Stomach smooth muscle (tissue), 2 donors: ENCODE measurements at regions not wholly inside any gene's neighbourhood (a gene's known extent, or its start where the extent isn't known, plus 50 kb on each side); places are given as distances from the start of the nearest gene placed in this dataset.
"Not testable (repeated sequence)": the region's sequence is repeated elsewhere in the genome, so short reads cannot be mapped to it uniquely, and the experiment has no call there.

Experiments
- H3K27ac ChIP-seq: one replicate; pipeline ENCODE4 v1.7.0; 2013; ENCODE audit warnings: mild to moderate bottlenecking, low read length, inconsistent platforms
- H3K27me3 ChIP-seq, 2 donors: one replicate each; pipeline ENCODE4 v1.7.0; 2013; ENCODE audit warnings: low read length in 2 of 2; ENCODE audit not compliant: insufficient read depth in 2 of 2, control insufficient read depth in 1 of 2
- H3K36me3 ChIP-seq, 2 donors: one replicate each; pipeline ENCODE4 v1.7.0; 2013; ENCODE audit warnings: low read length in 2 of 2; ENCODE audit not compliant: control insufficient read depth in 2 of 2, insufficient read depth in 2 of 2
- H3K4me1 ChIP-seq: one replicate; pipeline ENCODE4 v1.7.0; 2013; ENCODE audit warnings: low read length; ENCODE audit not compliant: control insufficient read depth, insufficient read depth
- H3K4me3 ChIP-seq, 2 donors: one replicate each; pipeline ENCODE4 v1.7.0; 2013; ENCODE audit warnings: low read length in 2 of 2
- H3K9ac ChIP-seq, 2 donors: one replicate each; pipeline ENCODE4 v1.7.0; 2013; ENCODE audit warnings: low read length in 2 of 2, mild to moderate bottlenecking in 1 of 2
- H3K9me3 ChIP-seq, 2 donors: one replicate each; pipeline ENCODE4 v1.7.0; 2013; ENCODE audit warnings: low read length in 2 of 2; ENCODE audit not compliant: control insufficient read depth in 2 of 2
- donor health status: healthy.
- donor health status: Pancreatic carcinoma.

DNA sequence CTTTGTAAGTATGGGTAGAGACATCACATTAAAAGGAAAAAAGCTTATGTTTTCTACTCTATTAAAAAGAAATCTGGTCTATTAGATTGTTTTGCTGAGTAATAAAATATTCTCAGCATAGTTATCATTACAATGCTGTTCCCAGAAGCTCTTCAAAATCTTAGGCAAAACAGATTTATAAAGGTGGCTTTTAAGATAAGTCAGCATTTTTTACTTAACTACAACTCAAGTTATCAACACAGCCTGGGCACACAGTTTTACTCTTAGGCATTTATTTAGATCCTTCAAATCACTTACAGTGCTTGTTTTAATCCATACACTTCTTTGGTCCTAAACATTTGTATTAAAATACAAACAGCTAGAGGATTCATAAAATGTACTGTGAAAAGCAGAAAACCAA, 534.8 kb upstream of the NCAM2 start:
- H3K9ac ChIP-seq: no peak overlapping the region
- no peaks in the 10 kb centered on the region for H3K4me1 ChIP-seq
- H3K27me3 ChIP-seq: no peaks in the 10 kb centered on the region
- no peak overlapping the region for H3K27ac ChIP-seq
- no peaks in the 10 kb centered on the region for H3K36me3 ChIP-seq
- no peaks in the 10 kb centered on the region for H3K9me3 ChIP-seq
- H3K4me3 ChIP-seq: no peak overlapping the region

DNA sequence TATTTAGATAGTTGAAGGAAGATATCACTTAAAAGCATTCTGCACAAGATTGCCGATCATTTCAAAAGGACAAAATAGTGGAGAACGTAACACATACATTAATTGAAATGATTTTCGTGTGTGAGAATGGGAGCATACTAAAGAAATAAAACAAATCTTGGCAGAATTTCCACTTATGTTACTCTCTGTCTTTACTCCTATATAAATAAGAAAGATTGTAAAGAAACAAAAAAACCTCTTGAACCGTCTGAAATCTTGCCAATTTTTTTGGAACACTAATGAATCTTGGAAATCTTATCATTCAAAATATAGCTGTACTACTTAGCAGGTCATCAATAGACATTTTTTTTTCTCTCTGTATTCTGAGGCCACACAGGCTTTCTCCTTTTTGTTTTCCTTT, 528.8 kb upstream of the NCAM2 start:
- Histone ChIP-seq H3K27me3 (no peaks in the 10 kb centered on the region), H3K4me1 (no peaks in the 10 kb centered on the region), H3K27ac (no peak overlapping the region), H3K9ac (no peak overlapping the region), H3K4me3 (no peak overlapping the region), H3K36me3 (no peaks in the 10 kb centered on the region), H3K9me3 (no peaks in the 10 kb centered on the region)

DNA sequence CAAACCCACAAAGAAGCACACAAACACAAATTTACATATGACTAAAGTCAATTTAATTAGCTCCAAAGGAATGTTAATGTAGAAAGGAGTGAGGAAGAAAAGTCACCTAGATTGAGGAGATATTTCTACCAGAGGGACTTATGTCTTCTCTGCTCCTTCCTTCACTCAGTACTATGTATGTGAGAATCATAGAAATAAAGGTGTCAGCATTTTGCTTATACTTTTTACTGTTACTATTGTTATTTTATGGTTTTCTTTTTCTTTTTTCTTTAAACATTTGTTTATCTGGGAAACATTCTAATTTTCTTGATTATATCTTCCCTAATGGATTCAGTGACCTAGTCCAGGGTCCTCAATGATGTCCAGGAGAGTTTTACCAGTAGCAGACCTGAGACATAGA, 511.9 kb upstream of the NCAM2 start:
- no peaks in the 10 kb centered on the region for H3K9me3 ChIP-seq
- H3K36me3 ChIP-seq: no peaks in the 10 kb centered on the region
- no peak overlapping the region for H3K4me3 ChIP-seq
- H3K4me1 ChIP-seq: no peaks in the 10 kb centered on the region
- H3K27me3 ChIP-seq: no peaks in the 10 kb centered on the region
- H3K9ac ChIP-seq: no peak overlapping the region
- no peak overlapping the region for H3K27ac ChIP-seq

DNA sequence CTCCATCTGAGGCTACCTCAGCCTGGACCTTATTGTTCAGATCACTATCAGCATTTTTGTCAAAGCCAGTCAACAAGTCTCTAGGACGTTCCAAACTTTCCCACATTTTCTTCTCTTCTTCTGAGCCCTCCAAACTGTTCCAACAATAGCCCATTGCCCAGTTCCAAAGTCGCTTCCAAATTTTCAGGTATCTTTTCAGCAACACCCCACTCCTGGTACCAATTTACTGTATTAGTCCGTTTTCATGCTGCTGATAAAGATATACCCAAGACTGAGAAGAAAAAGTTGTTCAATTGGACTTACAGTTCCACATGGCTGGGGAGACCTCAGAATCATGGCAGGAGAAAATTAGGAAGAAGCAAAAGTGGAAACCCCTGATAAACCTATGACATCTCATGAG, 495.3 kb upstream of the NCAM2 start:
- Histone ChIP-seq H3K9me3 (peaks cover 4 to 15% of the 10 kb centered on the region in 2 donors), H3K4me3 (peak overlapping the region in 1 of 2 donors; percentile 25)
- H3K36me3 ChIP-seq, H3K9ac ChIP-seq, H3K27ac ChIP-seq, H3K4me1 ChIP-seq, H3K27me3 ChIP-seq: not testable (repeated sequence)

DNA sequence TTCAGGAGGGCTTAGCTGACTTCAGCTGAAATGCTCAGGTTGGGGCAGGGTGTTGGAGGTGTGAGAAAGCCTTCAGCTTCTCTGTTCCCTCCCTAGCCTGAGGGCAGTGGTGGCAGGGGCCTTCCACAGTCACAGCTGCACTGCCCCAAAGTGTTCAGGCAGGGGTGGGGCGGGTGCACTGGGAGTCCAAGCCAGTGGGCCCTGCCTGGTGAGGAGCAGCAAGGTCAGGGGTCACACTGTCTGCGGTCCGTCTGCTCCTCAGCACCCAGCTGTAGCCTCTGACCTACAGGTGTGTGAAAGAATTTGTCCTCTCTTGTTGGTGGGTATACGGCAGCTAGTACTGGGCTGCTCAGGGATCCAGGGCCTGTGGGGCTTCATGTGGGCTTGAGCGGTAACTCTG, 490.4 kb upstream of the NCAM2 start:
- H3K4me1 ChIP-seq: no peaks in the 10 kb centered on the region
- H3K4me3 ChIP-seq: no peak overlapping the region
- no peak overlapping the region for H3K9ac ChIP-seq
- H3K27me3 ChIP-seq: no peaks in the 10 kb centered on the region
- H3K9me3 ChIP-seq: peaks cover 1 to 6% of the 10 kb centered on the region in 2 donors
- no peak overlapping the region for H3K27ac ChIP-seq
- no peaks in the 10 kb centered on the region for H3K36me3 ChIP-seq

DNA sequence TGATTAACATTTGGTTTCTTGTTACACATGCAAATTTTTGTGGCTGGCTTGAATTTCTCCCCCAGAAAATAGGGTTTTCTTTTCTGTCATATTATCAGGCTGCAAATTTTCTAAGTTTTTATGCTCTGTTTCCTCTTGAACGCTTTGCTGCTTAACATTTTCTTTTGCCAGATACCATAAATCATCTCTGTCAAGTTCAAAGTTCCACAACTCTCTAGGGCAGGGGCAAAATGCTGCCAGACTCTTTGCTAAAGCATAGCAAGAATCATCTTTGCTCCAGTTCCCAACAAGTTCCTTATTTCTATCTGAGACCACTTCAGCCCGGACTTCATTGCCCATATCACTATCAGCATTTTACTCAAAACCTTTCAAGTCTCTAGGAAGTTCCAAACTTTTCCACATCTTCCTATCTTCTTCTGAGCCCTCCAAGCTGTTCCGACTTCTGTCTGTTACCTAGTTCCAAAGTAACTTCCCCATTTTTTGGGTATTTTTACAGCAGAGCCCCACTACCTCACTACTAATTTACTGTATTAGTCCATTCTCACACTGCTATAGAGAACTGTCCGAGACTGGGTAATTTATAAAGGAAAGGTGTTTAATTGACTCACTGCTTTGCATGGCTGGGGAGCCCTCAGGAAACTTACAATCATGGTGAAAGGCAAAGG, 486.9 kb upstream of the NCAM2 start:
- no peak overlapping the region for H3K27ac ChIP-seq
- H3K27me3 ChIP-seq: no peaks in the 10 kb centered on the region
- no peak overlapping the region for H3K4me3 ChIP-seq
- H3K9me3 ChIP-seq: no peaks in the 10 kb centered on the region
- H3K4me1 ChIP-seq: no peaks in the 10 kb centered on the region
- H3K9ac ChIP-seq: no peak overlapping the region
- no peaks in the 10 kb centered on the region for H3K36me3 ChIP-seq

DNA sequence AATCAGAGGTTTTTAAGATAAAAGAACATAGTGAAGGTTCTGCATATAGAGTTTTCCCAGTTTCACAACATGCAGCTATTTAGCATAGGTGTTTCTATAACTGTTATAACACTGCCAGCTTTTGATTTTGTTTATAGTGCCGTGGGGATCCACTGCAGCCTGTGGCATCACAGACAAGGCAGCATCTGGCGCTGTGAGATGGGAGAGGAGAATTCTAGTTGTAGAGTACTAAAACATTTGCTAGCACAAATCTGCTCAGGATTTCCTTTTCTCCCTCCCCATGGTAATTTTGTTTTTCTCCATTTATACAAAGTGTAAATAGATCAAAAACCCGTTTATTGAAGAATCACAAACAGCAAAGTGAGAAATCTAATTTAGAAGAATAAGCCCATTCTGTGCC, 482.8 kb upstream of the NCAM2 start:
- no peak overlapping the region for H3K4me3 ChIP-seq
- H3K9me3 ChIP-seq: no peaks in the 10 kb centered on the region
- no peak overlapping the region for H3K9ac ChIP-seq
- no peak overlapping the region for H3K27ac ChIP-seq
- H3K27me3 ChIP-seq: no peaks in the 10 kb centered on the region
- no peaks in the 10 kb centered on the region for H3K4me1 ChIP-seq
- H3K36me3 ChIP-seq: no peaks in the 10 kb centered on the region

DNA sequence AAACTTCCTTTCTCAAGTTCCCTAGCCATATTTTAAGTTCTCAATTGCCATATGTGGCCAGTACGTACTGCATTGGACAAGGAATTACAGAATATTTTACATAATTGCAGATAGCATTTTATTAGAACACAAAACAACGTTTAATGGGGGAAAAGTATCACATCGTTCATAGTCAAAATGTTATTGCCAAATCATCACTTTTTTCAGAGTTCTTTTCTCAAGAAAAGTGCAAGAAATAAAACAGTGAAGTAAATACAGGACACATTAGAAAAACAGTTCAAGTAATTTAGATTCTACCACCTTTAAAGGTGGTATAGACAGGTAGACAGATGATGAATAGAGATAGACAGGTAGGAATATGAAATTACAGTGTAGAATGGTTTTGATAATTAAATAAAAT, 479.1 kb upstream of the NCAM2 start:
- no peaks in the 10 kb centered on the region for H3K4me1 ChIP-seq
- H3K27me3 ChIP-seq: no peaks in the 10 kb centered on the region
- H3K4me3 ChIP-seq: no peak overlapping the region
- no peak overlapping the region for H3K27ac ChIP-seq
- H3K9ac ChIP-seq: no peak overlapping the region
- H3K9me3 ChIP-seq: no peaks in the 10 kb centered on the region
- no peaks in the 10 kb centered on the region for H3K36me3 ChIP-seq

DNA sequence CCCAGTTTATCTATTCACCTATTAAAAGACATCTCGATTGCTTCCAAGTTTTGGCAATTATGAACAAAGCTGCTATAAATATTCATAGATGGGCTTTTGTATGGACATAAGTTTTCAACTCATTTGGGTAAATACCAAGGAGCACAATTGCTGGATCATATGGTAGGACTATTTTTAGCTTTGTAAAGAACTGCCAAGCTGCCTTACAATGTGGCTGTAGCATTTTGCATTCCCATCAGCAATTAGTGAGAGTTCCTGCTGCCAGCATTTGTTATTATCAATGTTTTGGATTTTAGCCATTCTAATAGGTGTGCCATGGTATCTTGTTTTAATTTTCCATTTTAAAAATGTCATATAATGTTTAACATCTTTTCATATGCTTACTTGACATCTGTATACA, 475.6 kb upstream of the NCAM2 start:
- H3K9me3 ChIP-seq: no peaks in the 10 kb centered on the region
- no peak overlapping the region for H3K9ac ChIP-seq
- no peak overlapping the region for H3K27ac ChIP-seq
- H3K27me3 ChIP-seq: no peaks in the 10 kb centered on the region
- no peak overlapping the region for H3K4me3 ChIP-seq
- H3K4me1 ChIP-seq: no peaks in the 10 kb centered on the region
- H3K36me3 ChIP-seq: no peaks in the 10 kb centered on the region

DNA sequence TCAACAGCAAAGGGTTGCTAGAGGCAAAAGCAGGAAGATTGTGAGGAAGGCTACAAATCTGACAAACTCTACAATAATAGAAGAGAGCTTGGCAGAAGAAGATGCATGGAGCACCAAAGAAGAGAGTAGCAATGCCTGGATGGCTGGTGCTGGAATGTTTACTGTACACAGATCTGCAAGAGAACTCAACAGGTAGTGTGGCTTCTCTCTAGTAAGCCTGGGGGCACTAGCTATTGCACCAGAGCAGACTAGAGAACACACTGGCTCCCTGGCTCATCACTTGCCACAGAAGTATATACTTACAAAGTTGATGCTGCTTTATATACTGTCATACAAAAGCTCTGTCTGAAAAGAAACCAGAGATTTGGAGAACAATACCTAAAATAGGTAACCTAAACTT, 475.0 kb upstream of the NCAM2 start:
- Histone ChIP-seq H3K9me3 (no peaks in the 10 kb centered on the region), H3K4me3 (no peak overlapping the region), H3K36me3 (no peaks in the 10 kb centered on the region), H3K9ac (no peak overlapping the region), H3K27ac (no peak overlapping the region), H3K27me3 (no peaks in the 10 kb centered on the region), H3K4me1 (no peaks in the 10 kb centered on the region)

DNA sequence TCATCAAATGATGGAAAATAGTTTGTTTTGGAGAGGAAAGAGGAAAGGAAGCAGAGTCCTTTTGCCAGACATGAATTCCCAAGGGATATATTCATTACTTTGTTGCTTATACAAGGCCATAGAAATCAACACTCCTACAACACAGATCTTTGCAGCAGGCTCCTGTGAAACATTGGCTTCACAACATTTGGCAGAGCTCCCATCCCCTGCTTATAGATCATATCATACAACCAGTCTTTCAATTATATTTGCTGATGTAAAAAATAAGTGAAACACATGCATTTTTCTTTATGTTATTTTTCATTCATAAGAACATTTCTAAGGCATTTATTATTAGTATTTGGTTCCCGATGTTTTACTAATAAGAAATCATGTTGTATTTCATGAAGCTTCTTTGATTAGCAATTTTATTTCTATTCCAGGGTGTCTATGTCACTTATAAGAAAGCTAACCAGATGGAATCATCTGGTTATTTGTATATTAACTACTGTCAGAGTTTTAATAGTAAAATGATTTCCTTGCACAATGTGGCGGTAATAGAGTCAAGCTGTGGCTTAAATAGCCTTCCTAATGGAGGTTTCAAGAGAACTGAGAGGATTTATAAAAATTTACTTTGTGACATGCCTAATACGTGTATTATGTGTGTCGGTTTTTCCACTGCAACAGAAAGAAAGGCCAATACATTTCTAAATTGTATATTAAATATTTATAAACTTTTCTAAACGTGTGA, 470.3 kb upstream of the NCAM2 start:
- Histone ChIP-seq H3K9me3 (no peaks in the 10 kb centered on the region), H3K4me3 (no peak overlapping the region), H3K4me1 (no peaks in the 10 kb centered on the region), H3K36me3 (no peaks in the 10 kb centered on the region), H3K9ac (no peak overlapping the region), H3K27ac (no peak overlapping the region), H3K27me3 (no peaks in the 10 kb centered on the region)
